Stimulated activated CD8-positive, alpha-beta memory T cell treated with anti-CD3 and anti-CD28 coated beads, Interleukin-12 subunit alpha, Interleukin-12 subunit beta, amount 100 ng/mL, for 1 hour (primary cell): ENCODE measurements at regions not wholly inside any gene's neighbourhood (a gene's known extent, or its start where the extent isn't known, plus 50 kb on each side); places are given as distances from the start of the nearest gene placed in this dataset.

ENCODE experiments used
- DNase-seq: peaks from one replicate; pipeline ENCODE4 v3.0.0-alpha.2; 2020; ENCODE audit warnings: low read depth

- DNase-seq, result no peak
Measured at GRCh38 chr3:139281522-139282196, 62.2 kb upstream of the MRPS22 start.

GRCh38 chr3:139283301-139283700, 60.5 kb upstream of the MRPS22 start:
- no peak for DNase-seq

- DNase-seq, result no peak
Measured at GRCh38 chr3:139284221-139284620, 59.6 kb upstream of the MRPS22 start.

GRCh38 chr3:139285691-139286090, 58.1 kb upstream of the MRPS22 start:
- DNase-seq, result no peak

GRCh38 chr3:139286241-139286640, 57.6 kb upstream of the MRPS22 start:
- DNase-seq, result no peak

- no peak for DNase-seq
Measured at GRCh38 chr3:139286825-139287224, 57.0 kb upstream of the MRPS22 start.

- DNase-seq, result no peak
Measured at GRCh38 chr3:139287557-139287956, 56.3 kb upstream of the MRPS22 start.

GRCh38 chr3:139288266-139288821, 55.5 kb upstream of the MRPS22 start:
- no peak for DNase-seq

- no peak for DNase-seq
Measured at GRCh38 chr3:139289860-139290524, 53.8 kb upstream of the MRPS22 start.

- no peak for DNase-seq
Measured at GRCh38 chr3:139291276-139292051, 52.4 kb upstream of the MRPS22 start.

GRCh38 chr3:139292192-139292591, 51.6 kb upstream of the MRPS22 start:
- DNase-seq, result no peak

- no peak for DNase-seq
Measured at GRCh38 chr3:139292711-139293664, 50.8 kb upstream of the MRPS22 start.

- DNase-seq, result no peak
Measured at GRCh38 chr3:139293665-139294023, 50.2 kb upstream of the MRPS22 start.
